ENCODE measurements at regions not wholly inside any gene's neighbourhood (a gene's known extent, or its start where the extent isn't known, plus 50 kb on each side); places are given as distances from the start of the nearest gene placed in this dataset.

GRCh38 chr21:43358940-43359822, 67.8 kb downstream of the SIK1 start:
- TF ChIP-seq, protein P1, sequence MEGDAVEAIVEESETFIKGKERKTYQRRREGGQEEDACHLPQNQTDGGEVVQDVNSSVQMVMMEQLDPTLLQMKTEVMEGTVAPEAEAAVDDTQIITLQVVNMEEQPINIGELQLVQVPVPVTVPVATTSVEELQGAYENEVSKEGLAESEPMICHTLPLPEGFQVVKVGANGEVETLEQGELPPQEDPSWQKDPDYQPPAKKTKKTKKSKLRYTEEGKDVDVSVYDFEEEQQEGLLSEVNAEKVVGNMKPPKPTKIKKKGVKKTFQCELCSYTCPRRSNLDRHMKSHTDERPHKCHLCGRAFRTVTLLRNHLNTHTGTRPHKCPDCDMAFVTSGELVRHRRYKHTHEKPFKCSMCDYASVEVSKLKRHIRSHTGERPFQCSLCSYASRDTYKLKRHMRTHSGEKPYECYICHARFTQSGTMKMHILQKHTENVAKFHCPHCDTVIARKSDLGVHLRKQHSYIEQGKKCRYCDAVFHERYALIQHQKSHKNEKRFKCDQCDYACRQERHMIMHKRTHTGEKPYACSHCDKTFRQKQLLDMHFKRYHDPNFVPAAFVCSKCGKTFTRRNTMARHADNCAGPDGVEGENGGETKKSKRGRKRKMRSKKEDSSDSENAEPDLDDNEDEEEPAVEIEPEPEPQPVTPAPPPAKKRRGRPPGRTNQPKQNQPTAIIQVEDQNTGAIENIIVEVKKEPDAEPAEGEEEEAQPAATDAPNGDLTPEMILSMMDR (conservative IDR thresholded peaks at IDR 0.05; ENCODE audit: low read length), result no peak
- TF ChIP-seq EZH2phosphoT487 (IDR thresholded peaks at IDR 0.05; ENCODE audit: borderline replicate concordance, low read depth, low read length), result no peak
